ENCODE measurements at regions not wholly inside any gene's neighbourhood (a gene's known extent, or its start where the extent isn't known, plus 50 kb on each side); places are given as distances from the start of the nearest gene placed in this dataset.

- DNase-seq, result no peak
Observed at GRCh38 chr5:155418960-155419579, 405.5 kb downstream of the KIF4B start.

- no peak for DNase-seq
Observed at GRCh38 chr5:155430192-155430591, 416.6 kb downstream of the KIF4B start.

- DNase-seq, result no peak
Observed at GRCh38 chr5:155434267-155434666, 420.7 kb downstream of the KIF4B start.

- no peak for DNase-seq
Observed at GRCh38 chr5:155434681-155435080, 421.1 kb downstream of the KIF4B start.

GRCh38 chr5:155441849-155442248 is 428.3 kb downstream of the KIF4B start:
- no peak for DNase-seq

GRCh38 chr5:155451106-155451505 is 437.6 kb downstream of the KIF4B start:
- DNase-seq, result no peak

GRCh38 chr5:155455791-155456514 is 442.4 kb downstream of the KIF4B start:
- DNase-seq, result no peak

- DNase-seq, result no peak
Observed at GRCh38 chr5:155459889-155460500, 446.4 kb downstream of the KIF4B start.

- DNase-seq, result no peak
Observed at GRCh38 chr5:155460501-155460931, 447.0 kb downstream of the KIF4B start.

GRCh38 chr5:155461304-155461703 is 447.7 kb downstream of the KIF4B start:
- DNase-seq, result no peak

GRCh38 chr5:155466851-155467250 is 453.3 kb downstream of the KIF4B start:
- no peak for DNase-seq

GRCh38 chr5:155471027-155471426 is 457.5 kb downstream of the KIF4B start:
- DNase-seq, result no peak

GRCh38 chr5:155472780-155473179 is 459.2 kb downstream of the KIF4B start:
- DNase-seq, result no peak

- no peak for DNase-seq
Observed at GRCh38 chr5:155475318-155475717, 461.8 kb downstream of the KIF4B start.

GRCh38 chr5:155480731-155481131 is 467.2 kb downstream of the KIF4B start:
- no peak for DNase-seq

- DNase-seq, result no peak
Observed at GRCh38 chr5:155481182-155481581, 467.6 kb downstream of the KIF4B start.

GRCh38 chr5:155482428-155482827 is 468.9 kb downstream of the KIF4B start:
- no peak for DNase-seq

GRCh38 chr5:155485386-155485785 is 471.8 kb downstream of the KIF4B start:
- no peak for DNase-seq

- no peak for DNase-seq
Observed at GRCh38 chr5:155489949-155490348, 476.4 kb downstream of the KIF4B start.

- DNase-seq, result no peak
Observed at GRCh38 chr5:155492191-155492590, 478.6 kb downstream of the KIF4B start.

- no peak for DNase-seq
Observed at GRCh38 chr5:155504606-155505005, 491.1 kb downstream of the KIF4B start.

GRCh38 chr5:155507363-155507762 is 493.8 kb downstream of the KIF4B start:
- no peak for DNase-seq

- DNase-seq, result no peak
Observed at GRCh38 chr5:155508673-155509072, 495.1 kb downstream of the KIF4B start.

GRCh38 chr5:155512329-155512728 is 498.8 kb downstream of the KIF4B start:
- no peak for DNase-seq
